K562 (cell line): ENCODE measurements at regions not wholly inside any gene's neighbourhood (a gene's known extent, or its start where the extent isn't known, plus 50 kb on each side); places are given as distances from the start of the nearest gene placed in this dataset.

Experiments used
- ATAC-seq: fragments of 200-7000 bp; cut with Tn5 transposase; 3 replicates; pipeline ENCODE4 v1.9.1; 2020; ENCODE audit warnings: moderate library complexity
- BruUV-seq: library from RNA; stranded (reverse); fragments of 400-500 nt; replicated peaks from 2 replicates; lab custom pipeline; 2021; lab: Mats Ljungman, UMichigan
- CTCF ChIA-PET: fragments of 300-600 bp; formaldehyde crosslinking; extraction: SDS; loops from one replicate; lab custom pipeline; 2021; ENCODE audit warnings: low intra/inter-chr PET ratio; lab: Yijun Ruan, JAX
- POLR2A ChIA-PET: fragments of 300-600, 350-650 bp; sonication (Branson Sonifier 250); formaldehyde crosslinking; extraction: SDS; loops from one replicate; lab custom pipeline; 2021; ENCODE audit warnings: antibody characterized with exemption, inconsistent platforms; lab: Yijun Ruan, JAX
- DNase-seq, 4 experiments: peaks; one replicate each; pipeline versions ENCODE4 v3.0.0 to v3.0.0-alpha.2; 2011 to 2018; ENCODE audit warnings: low spot score in 3 of 4, mixed read lengths in 3 of 4; ENCODE audit errors: extremely low read depth in 1 of 4
- FAIRE-seq: peaks from 2 replicates; lab custom pipeline; 2011; peaks lifted over from hg19 to GRCh38; lab: Jason Lieb, UNC
- H2AFZ ChIP-seq: 2 replicates; pipeline ENCODE4 v1.6.0; 2011; ENCODE audit warnings: low read depth, low read length, control low read depth, inconsistent platforms
- H3K27ac ChIP-seq: fragments of 200-600 bp; 3 replicates; pipeline ENCODE4 v1.8.0; 2011; ENCODE audit warnings: low read depth, mild to moderate bottlenecking, control low read depth, inconsistent platforms, low read length, moderate library complexity, mixed read lengths; ENCODE audit errors: extremely low read depth
- H3K27me3 ChIP-seq, 2 experiments: fragments of 300-600 bp in 1 of 2; 2 replicates in 1 of 2; 3 replicates in 1 of 2; pipeline versions ENCODE4 v1.6.0 to v1.8.0; 2011; ENCODE audit warnings: inconsistent platforms in 2 of 2, low read length in 2 of 2, mild to moderate bottlenecking in 1 of 2, mixed read lengths in 1 of 2, moderate library complexity in 1 of 2; ENCODE audit not compliant: control insufficient read depth in 2 of 2, insufficient read depth in 2 of 2
- H3K36me3 ChIP-seq: fragments of 300-600 bp; 3 replicates; pipeline ENCODE4 v1.8.0; 2011; ENCODE audit warnings: mild to moderate bottlenecking, low read length, inconsistent platforms; ENCODE audit not compliant: control insufficient read depth, insufficient read depth
- H3K4me1 ChIP-seq, 2 experiments: fragments of 200-600 bp in 1 of 2; replicated peaks in 1 of 2; 2 replicates in 1 of 2; 3 replicates in 1 of 2; pipeline versions ENCODE4 v1.5.1 to v1.8.0; 2011; ENCODE audit warnings: inconsistent platforms in 2 of 2, low read length in 2 of 2, mild to moderate bottlenecking in 1 of 2, mixed read lengths in 1 of 2, moderate library complexity in 1 of 2; ENCODE audit not compliant: control insufficient read depth in 2 of 2, insufficient read depth in 2 of 2
- H3K4me2 ChIP-seq: 2 replicates; pipeline ENCODE4 v1.6.1; 2011; ENCODE audit warnings: low read length, control low read depth, inconsistent platforms, mixed read lengths; ENCODE audit not compliant: insufficient read depth
- H3K4me3 ChIP-seq: fragments of 200-600 bp; sonication (generic), shearing (Covaris generic); 2 replicates; pipeline ENCODE4 v1.5.1; 2016; ENCODE audit warnings: control low read depth, inconsistent platforms
- H3K79me2 ChIP-seq: fragments of 200-600 bp; 3 replicates; pipeline ENCODE4 v1.8.0; 2011; ENCODE audit warnings: low read length, inconsistent platforms; ENCODE audit not compliant: control insufficient read depth, insufficient read depth
- H3K9ac ChIP-seq, 2 experiments: 2 replicates each; pipeline versions ENCODE4 v1.6.0 to v1.6.1; 2011; ENCODE audit warnings: low read depth in 2 of 2, low read length in 2 of 2, control low read depth in 1 of 2, inconsistent platforms in 1 of 2, mild to moderate bottlenecking in 1 of 2, mixed read lengths in 1 of 2; ENCODE audit not compliant: insufficient read depth in 1 of 2
- H3K9me1 ChIP-seq: one replicate; pipeline ENCODE4 v1.6.0; 2011; ENCODE audit warnings: inconsistent platforms, mild to moderate bottlenecking, low read length, moderate library complexity; ENCODE audit not compliant: control insufficient read depth, insufficient read depth
- H3K9me3 ChIP-seq: replicated peaks from 2 replicates; pipeline ENCODE4 v1.5.1; 2011; ENCODE audit warnings: low read depth, low read length, inconsistent platforms; ENCODE audit not compliant: control insufficient read depth, insufficient read depth
- H4K20me1 ChIP-seq: replicated peaks from 2 replicates; pipeline ENCODE4 v1.6.1; 2011; ENCODE audit warnings: low read length, inconsistent platforms, mixed read lengths; ENCODE audit not compliant: control insufficient read depth, insufficient read depth
- CSDE1 ChIP-seq, 2 experiments: fragments of 450-650 bp; IDR thresholded peaks; 2 replicates each; pipeline ENCODE4 v1.6.1; 2016; ENCODE audit warnings: mild to moderate bottlenecking in 1 of 2
- EHMT2 ChIP-seq: fragments of 450-650 bp; IDR thresholded peaks from 2 replicates; pipeline ENCODE4 v1.6.1; 2018; ENCODE audit warnings: antibody characterized with exemption
- ETV5 ChIP-seq: sonication (generic); formaldehyde crosslinking; IDR thresholded peaks from 2 replicates; pipeline ENCODE4 v1.4.0; 2020; ENCODE audit warnings: low read depth, mild to moderate bottlenecking, missing genetic modification reagents
- FOS ChIP-seq: IDR thresholded peaks from 3 replicates; pipeline ENCODE4 v1.6.1; 2011; ENCODE audit not compliant: insufficient read length; ENCODE audit errors: extremely low read depth
- IRF2 ChIP-seq: sonication (generic); formaldehyde crosslinking; IDR thresholded peaks from 2 replicates; pipeline ENCODE4 v1.8.1; 2022; ENCODE audit warnings: mild to moderate bottlenecking, missing genetic modification reagents
- KDM5B ChIP-seq: fragments of 200-600 bp; sonication (generic); IDR thresholded peaks from 2 replicates; pipeline ENCODE4 v1.6.1; 2012; ENCODE audit warnings: low read depth, mild to moderate bottlenecking, moderate library complexity, low read length, control low read depth, inconsistent platforms; ENCODE audit not compliant: insufficient replicate concordance
- MEF2A ChIP-seq: IDR thresholded peaks from 2 replicates; pipeline ENCODE4 v1.6.1; 2011; ENCODE audit warnings: low read depth, mild to moderate bottlenecking, low read length, moderate library complexity; ENCODE audit not compliant: control insufficient read depth
- PCBP1 ChIP-seq: fragments of 200-400 bp; formaldehyde crosslinking; IDR thresholded peaks from 2 replicates; pipeline ENCODE4 v1.6.1; 2018; ENCODE audit warnings: mild to moderate bottlenecking, low read depth, low read length; ENCODE audit not compliant: poor library complexity, severe bottlenecking
- RBFOX2 ChIP-seq: fragments of 200-400 bp; formaldehyde crosslinking; IDR thresholded peaks from 2 replicates; pipeline ENCODE4 v1.6.1; 2017; ENCODE audit warnings: low read depth, mild to moderate bottlenecking, low read length, moderate library complexity
- SMAD2 ChIP-seq: fragments of 150-350 bp; IDR thresholded peaks from 2 replicates; pipeline ENCODE4 v1.6.1; 2014; ENCODE audit warnings: low read depth, mild to moderate bottlenecking, low read length
- SMARCA5 ChIP-seq: fragments of 450-650 bp; IDR thresholded peaks from 2 replicates; pipeline ENCODE4 v1.6.1; 2016
- TAF9B ChIP-seq: fragments of 450-650 bp; IDR thresholded peaks from 2 replicates; pipeline ENCODE4 v1.6.1; 2018; ENCODE audit warnings: mild to moderate bottlenecking; ENCODE audit not compliant: partially characterized antibody
- TEAD4 ChIP-seq, 2 experiments: sonication (generic) in 1 of 2; formaldehyde crosslinking in 1 of 2; IDR thresholded peaks; 2 replicates each; pipeline versions ENCODE4 v1.6.1 to v1.8.0; 2012 to 2022; ENCODE audit warnings: borderline replicate concordance in 1 of 2, inconsistent platforms in 1 of 2, low read length in 1 of 2, mild to moderate bottlenecking in 1 of 2, missing genetic modification reagents in 1 of 2
- TFAM ChIP-seq: fragments of 250-450 bp; sonication (Bioruptor Pico); conservative IDR thresholded peaks from 2 replicates; pipeline ENCODE4 v1.5.0; 2021; ENCODE audit warnings: mild to moderate bottlenecking, moderate library complexity
- THAP7 ChIP-seq: fragments of 250-450 bp; sonication (Bioruptor Pico); IDR thresholded peaks from 2 replicates; pipeline ENCODE4 v1.5.0; 2021
- ZNF23 ChIP-seq: fragments of 250-450 bp; sonication (Bioruptor Pico); IDR thresholded peaks from 2 replicates; pipeline ENCODE4 v1.4.0; 2020; ENCODE audit warnings: mild to moderate bottlenecking
- ZNF668 ChIP-seq: fragments of 250-450 bp; sonication (Bioruptor Pico); IDR thresholded peaks from 2 replicates; pipeline ENCODE4 v1.8.0; 2022; ENCODE audit warnings: mild to moderate bottlenecking, inconsistent platforms
- in situ Hi-C: fragments of 300-500 bp; cut with MboI; formaldehyde crosslinking; loops from 4 replicates; pipeline ENCODE4 v1.15.0; 2018; ENCODE audit warnings: inconsistent platforms, mixed read lengths
- intact Hi-C: fragments of 100-400 bp; cut with micrococcal nuclease; formaldehyde crosslinking; loops from 2 replicates; pipeline ENCODE4 v1.14.2; 2022
- TF ChIP-seq, protein P1 (sequence below), 2 experiments: fragments of 450-650 bp in 1 of 2; sonication (generic) in 1 of 2; formaldehyde crosslinking; conservative IDR thresholded peaks; 2 replicates each; pipeline versions ENCODE4 v1.4.0 to v1.8.1; 2020 to 2022; ENCODE audit warnings: mild to moderate bottlenecking in 1 of 2, missing genetic modification reagents in 1 of 2
- TF ChIP-seq, protein P2 (sequence below): fragments of 250-450 bp; sonication (Bioruptor Pico); IDR thresholded peaks from 2 replicates; pipeline ENCODE4 v1.8.0; 2022; ENCODE audit warnings: moderate library complexity, mild to moderate bottlenecking, inconsistent platforms

DNA sequence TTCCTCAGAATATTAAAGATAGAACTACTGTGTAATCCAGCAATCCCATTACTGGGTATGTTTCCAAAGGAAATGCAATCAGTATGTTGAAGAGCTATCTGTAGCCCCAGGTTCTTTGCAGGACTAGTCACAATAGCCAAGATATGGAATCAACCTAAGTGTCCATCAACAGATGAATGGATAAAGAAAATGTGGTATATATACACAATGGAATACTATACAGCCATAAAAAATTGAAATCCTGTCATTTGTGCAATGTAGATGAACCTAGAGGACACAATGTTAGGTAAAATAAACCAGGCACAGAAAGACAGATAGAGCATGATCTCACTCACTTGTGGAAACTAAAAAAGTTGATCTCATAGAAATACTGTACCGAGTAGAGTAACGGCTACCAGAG is 306.0 kb upstream of the MARCKS start (continued):
- TF ChIP-seq FOS, result no peak
- TF ChIP-seq KDM5B, result no peak
- TF ChIP-seq, protein P1, sequence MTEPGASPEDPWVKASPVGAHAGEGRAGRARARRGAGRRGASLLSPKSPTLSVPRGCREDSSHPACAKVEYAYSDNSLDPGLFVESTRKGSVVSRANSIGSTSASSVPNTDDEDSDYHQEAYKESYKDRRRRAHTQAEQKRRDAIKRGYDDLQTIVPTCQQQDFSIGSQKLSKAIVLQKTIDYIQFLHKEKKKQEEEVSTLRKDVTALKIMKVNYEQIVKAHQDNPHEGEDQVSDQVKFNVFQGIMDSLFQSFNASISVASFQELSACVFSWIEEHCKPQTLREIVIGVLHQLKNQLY (CRISPR knock-in tag; conservative IDR thresholded peaks at IDR 0.05), result no peak
- no peak for TF ChIP-seq EHMT2
- TF ChIP-seq MEF2A, result no peak

GRCh38 chr6:113556775-113557174 is 300.4 kb upstream of the MARCKS start:
- no peak for TF ChIP-seq RBFOX2
- TF ChIP-seq SMAD2, result no peak
- TF ChIP-seq ZNF668 (CRISPR knock-in tag), result no peak
- TF ChIP-seq, protein P2, sequence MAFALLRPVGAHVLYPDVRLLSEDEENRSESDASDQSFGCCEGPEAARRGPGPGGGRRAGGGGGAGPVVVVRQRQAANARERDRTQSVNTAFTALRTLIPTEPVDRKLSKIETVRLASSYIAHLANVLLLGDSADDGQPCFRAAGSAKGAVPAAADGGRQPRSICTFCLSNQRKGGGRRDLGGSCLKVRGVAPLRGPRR (CRISPR knock-in tag), result no peak
- no peak for TF ChIP-seq CSDE1 (IDR thresholded peaks at IDR 0.05)
- no peak for TF ChIP-seq THAP7 (CRISPR knock-in tag)
- TF ChIP-seq ZNF23 (CRISPR knock-in tag), result no peak
- no peak for TF ChIP-seq TFAM (CRISPR knock-in tag)
- TF ChIP-seq TAF9B, result no peak
- TF ChIP-seq SMARCA5, result no peak
- TF ChIP-seq IRF2 (CRISPR knock-in tag), result no peak
- TF ChIP-seq ETV5, result no peak
- no peak for TF ChIP-seq TEAD4 (IDR thresholded peaks at IDR 0.05; ENCODE audit: low read length)
- no peak for TF ChIP-seq TEAD4 (CRISPR knock-in tag; IDR thresholded peaks at IDR 0.05; ENCODE audit: borderline replicate concordance)
- TF ChIP-seq PCBP1, result no peak
- Histone ChIP-seq H3K9me3 (no peaks in the 10 kb centered on the region), H3K79me2 (no peaks in the 10 kb centered on the region), H2AFZ (no peak overlapping the region), H3K4me2 (no peak overlapping the region), H3K36me3 (no peaks in the 10 kb centered on the region), H3K9ac (no peak overlapping the region), H3K27ac (no peak overlapping the region), H3K9me1 (no peaks in the 10 kb centered on the region), H3K27me3 (no peaks in the 10 kb centered on the region), H3K4me1 (no peaks in the 10 kb centered on the region), H4K20me1 (no peaks in the 10 kb centered on the region), H3K4me3 (no peak overlapping the region)
- no TSS peak for BruUV-seq
- ChIA-PET CTCF (interaction anchor here (0.6 kb wide), 1 partner anchor 379 kb away, joined by 6 read pairs; no protein-coding TSS in a partner anchor), POLR2A (no interaction called here)
- no peak for DNase-seq
- intact Hi-C loops, result no loop called here
- in situ Hi-C loops, result no loop called here
- no peak for ATAC-seq
- FAIRE-seq, result no peak
